ENCODE measurements at regions not wholly inside any gene's neighbourhood (a gene's known extent, or its start where the extent isn't known, plus 50 kb on each side); places are given as distances from the start of the nearest gene placed in this dataset.

GRCh38 chr14:49971156-49972130 is 78.6 kb downstream of the ARF6 start:
- DNase-seq (ENCODE audit: low read depth in 2 of 2) = no peak

- no peak for DNase-seq (ENCODE audit: low read depth in 2 of 2)
Measured at GRCh38 chr14:49972131-49972671, 79.3 kb downstream of the ARF6 start.

- no peak for DNase-seq (ENCODE audit: low read depth in 2 of 2)
Measured at GRCh38 chr14:49972823-49973222, 79.9 kb downstream of the ARF6 start.

- DNase-seq (ENCODE audit: low read depth in 2 of 2) = no peak
Measured at GRCh38 chr14:49975276-49975675, 82.4 kb downstream of the ARF6 start.

GRCh38 chr14:49975799-49976198 is 82.9 kb downstream of the ARF6 start:
- no peak for DNase-seq (ENCODE audit: low read depth in 2 of 2)

GRCh38 chr14:49977126-49977841 is 84.4 kb downstream of the ARF6 start:
- DNase-seq (ENCODE audit: low read depth in 2 of 2) = peak; percentile 36 to 37

- no peak for DNase-seq (ENCODE audit: low read depth in 2 of 2)
Measured at GRCh38 chr14:49980027-49980426, 87.1 kb downstream of the ARF6 start.

- no peak for DNase-seq (ENCODE audit: low read depth in 2 of 2)
Measured at GRCh38 chr14:49982082-49982481, 89.2 kb downstream of the ARF6 start.

GRCh38 chr14:49982501-49982951 is 89.6 kb downstream of the ARF6 start:
- DNase-seq (ENCODE audit: low read depth in 2 of 2) = no peak

GRCh38 chr14:49984424-49984823 is 91.5 kb downstream of the ARF6 start:
- DNase-seq (ENCODE audit: low read depth in 2 of 2) = no peak

GRCh38 chr14:49986343-49987014 is 93.6 kb downstream of the ARF6 start:
- no peak for DNase-seq (ENCODE audit: low read depth in 2 of 2)

- no peak for DNase-seq (ENCODE audit: low read depth in 2 of 2)
Measured at GRCh38 chr14:49988080-49988990, 95.5 kb downstream of the ARF6 start.

- no peak for DNase-seq (ENCODE audit: low read depth in 2 of 2)
Measured at GRCh38 chr14:49989966-49990365, 97.1 kb downstream of the ARF6 start.

- no peak for DNase-seq (ENCODE audit: low read depth in 2 of 2)
Measured at GRCh38 chr14:49991491-49991890, 98.6 kb downstream of the ARF6 start.

GRCh38 chr14:49992036-49992435 is 99.2 kb downstream of the ARF6 start:
- DNase-seq (ENCODE audit: low read depth in 2 of 2) = no peak

- no peak for DNase-seq (ENCODE audit: low read depth in 2 of 2)
Measured at GRCh38 chr14:49992448-49992847, 99.6 kb downstream of the ARF6 start.

- DNase-seq (ENCODE audit: low read depth in 2 of 2) = peak in 1 of 2 experiments; percentile 11
Measured at GRCh38 chr14:49992901-49993339, 100.0 kb downstream of the ARF6 start.

- DNase-seq (ENCODE audit: low read depth in 2 of 2) = no peak
Measured at GRCh38 chr14:49993565-49993964, 100.7 kb downstream of the ARF6 start.

- no peak for DNase-seq (ENCODE audit: low read depth in 2 of 2)
Measured at GRCh38 chr14:49994951-49995561, 102.2 kb downstream of the ARF6 start.

- DNase-seq (ENCODE audit: low read depth in 2 of 2) = no peak
Measured at GRCh38 chr14:49997991-49998390, 105.1 kb downstream of the ARF6 start.
